ENCODE measurements at regions not wholly inside any gene's neighbourhood (a gene's known extent, or its start where the extent isn't known, plus 50 kb on each side); places are given as distances from the start of the nearest gene placed in this dataset.

DNA sequence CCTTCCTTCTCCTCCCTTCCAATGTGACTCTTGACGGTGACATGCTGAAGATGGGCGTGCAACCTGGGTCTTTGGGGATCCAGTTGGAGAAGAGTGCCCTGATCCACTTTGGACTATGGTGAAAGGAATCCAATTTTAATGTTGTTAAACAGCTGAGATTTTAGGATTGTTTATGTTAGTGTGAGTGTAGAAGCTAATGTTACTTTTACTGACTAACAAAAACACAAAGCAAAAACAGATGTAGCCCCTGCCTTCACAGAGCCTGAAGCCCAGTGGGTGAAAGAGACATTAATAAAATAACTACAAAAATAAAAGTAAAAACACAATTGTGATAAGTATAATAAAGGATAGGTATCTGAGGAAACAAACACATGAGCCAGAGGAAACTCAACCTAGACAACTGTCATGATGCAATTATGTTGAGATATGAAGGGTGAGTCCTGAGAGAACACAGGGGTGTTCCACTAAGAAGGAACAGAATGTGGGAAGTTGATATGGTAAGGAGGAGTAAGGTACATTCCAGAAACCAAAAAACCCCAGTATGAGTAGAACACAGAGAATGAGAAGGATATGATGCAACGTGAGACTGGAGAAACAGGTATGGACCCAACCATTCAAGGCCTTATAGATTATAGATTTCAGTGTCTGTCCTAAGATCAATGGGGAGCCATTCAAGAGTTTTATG lies 115.1 kb upstream of the PMFBP1 start:
- H3K9me3 ChIP-seq, result no peaks in the 10 kb centered on the region
- no peak overlapping the region for H3K27ac ChIP-seq
- no peaks in the 10 kb centered on the region for H3K4me1 ChIP-seq
- intact Hi-C loops (cut with DNase I), result no loop called here
- ATAC-seq (no peak), DNase-seq (no peak)
- H3K27me3 ChIP-seq, result no peaks in the 10 kb centered on the region
- no peak overlapping the region for H3K4me3 ChIP-seq
- TF ChIP-seq, protein P1, sequence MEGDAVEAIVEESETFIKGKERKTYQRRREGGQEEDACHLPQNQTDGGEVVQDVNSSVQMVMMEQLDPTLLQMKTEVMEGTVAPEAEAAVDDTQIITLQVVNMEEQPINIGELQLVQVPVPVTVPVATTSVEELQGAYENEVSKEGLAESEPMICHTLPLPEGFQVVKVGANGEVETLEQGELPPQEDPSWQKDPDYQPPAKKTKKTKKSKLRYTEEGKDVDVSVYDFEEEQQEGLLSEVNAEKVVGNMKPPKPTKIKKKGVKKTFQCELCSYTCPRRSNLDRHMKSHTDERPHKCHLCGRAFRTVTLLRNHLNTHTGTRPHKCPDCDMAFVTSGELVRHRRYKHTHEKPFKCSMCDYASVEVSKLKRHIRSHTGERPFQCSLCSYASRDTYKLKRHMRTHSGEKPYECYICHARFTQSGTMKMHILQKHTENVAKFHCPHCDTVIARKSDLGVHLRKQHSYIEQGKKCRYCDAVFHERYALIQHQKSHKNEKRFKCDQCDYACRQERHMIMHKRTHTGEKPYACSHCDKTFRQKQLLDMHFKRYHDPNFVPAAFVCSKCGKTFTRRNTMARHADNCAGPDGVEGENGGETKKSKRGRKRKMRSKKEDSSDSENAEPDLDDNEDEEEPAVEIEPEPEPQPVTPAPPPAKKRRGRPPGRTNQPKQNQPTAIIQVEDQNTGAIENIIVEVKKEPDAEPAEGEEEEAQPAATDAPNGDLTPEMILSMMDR (IDR thresholded peaks at IDR 0.05), result no peak
- no peaks in the 10 kb centered on the region for H3K36me3 ChIP-seq

DNA sequence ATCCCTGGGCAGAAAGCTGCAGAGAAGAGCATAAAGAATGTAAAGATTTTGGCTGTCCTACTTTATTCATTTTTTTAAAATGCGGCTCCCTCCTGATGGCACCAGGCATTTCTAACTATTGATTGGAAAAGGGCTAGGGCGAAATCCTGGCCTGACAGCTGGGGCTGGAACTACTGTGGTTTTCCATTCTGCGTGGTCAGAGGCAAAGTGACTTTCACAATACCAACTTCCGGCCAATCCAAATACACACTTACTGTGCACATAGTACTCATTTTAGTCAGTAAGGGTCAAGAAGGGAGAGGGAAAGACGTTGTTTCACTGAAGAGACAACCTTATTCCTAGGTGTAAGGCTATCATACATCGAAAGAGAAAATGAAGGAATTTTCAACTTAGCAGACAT lies 113.8 kb upstream of the PMFBP1 start:
- no peak for DNase-seq
- ATAC-seq, result peak; percentile 23
- intact Hi-C loops (cut with DNase I), result no loop called here
- TF ChIP-seq, protein P1 (IDR thresholded peaks at IDR 0.05), result no peak
- no peak overlapping the region for H3K4me3 ChIP-seq
- no peaks in the 10 kb centered on the region for H3K4me1 ChIP-seq
- no peak overlapping the region for H3K27ac ChIP-seq
- H3K27me3 ChIP-seq, result no peaks in the 10 kb centered on the region
- H3K9me3 ChIP-seq, result no peaks in the 10 kb centered on the region
- H3K36me3 ChIP-seq, result no peaks in the 10 kb centered on the region

DNA sequence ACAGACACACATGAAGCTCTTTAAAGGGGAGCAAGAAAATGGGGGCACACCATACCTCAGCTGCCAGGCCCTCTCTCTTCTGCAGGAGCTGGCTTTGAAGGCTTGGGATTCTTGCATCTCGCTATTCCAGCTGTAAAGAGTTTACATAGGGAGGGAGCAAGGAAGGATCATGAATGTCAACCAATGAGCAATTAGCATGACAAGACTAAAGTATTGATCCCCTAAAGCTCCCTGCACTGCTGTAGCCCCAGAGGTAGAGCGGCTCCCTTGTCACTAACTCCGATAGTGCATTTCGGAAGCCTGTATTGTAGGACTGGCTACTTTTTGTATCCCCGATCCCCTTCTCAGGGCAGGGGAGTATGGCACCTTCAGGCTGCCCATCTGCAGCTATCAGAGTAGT lies 113.4 kb upstream of the PMFBP1 start:
- H3K27me3 ChIP-seq, result no peaks in the 10 kb centered on the region
- no peak overlapping the region for H3K27ac ChIP-seq
- H3K4me1 ChIP-seq, result no peaks in the 10 kb centered on the region
- TF ChIP-seq, protein P1 (IDR thresholded peaks at IDR 0.05), result no peak
- no peaks in the 10 kb centered on the region for H3K9me3 ChIP-seq
- intact Hi-C loops (cut with DNase I), result no loop called here
- peak; percentile 11 for ATAC-seq
- no peak overlapping the region for H3K4me3 ChIP-seq
- H3K36me3 ChIP-seq, result no peaks in the 10 kb centered on the region
- no peak for DNase-seq

DNA sequence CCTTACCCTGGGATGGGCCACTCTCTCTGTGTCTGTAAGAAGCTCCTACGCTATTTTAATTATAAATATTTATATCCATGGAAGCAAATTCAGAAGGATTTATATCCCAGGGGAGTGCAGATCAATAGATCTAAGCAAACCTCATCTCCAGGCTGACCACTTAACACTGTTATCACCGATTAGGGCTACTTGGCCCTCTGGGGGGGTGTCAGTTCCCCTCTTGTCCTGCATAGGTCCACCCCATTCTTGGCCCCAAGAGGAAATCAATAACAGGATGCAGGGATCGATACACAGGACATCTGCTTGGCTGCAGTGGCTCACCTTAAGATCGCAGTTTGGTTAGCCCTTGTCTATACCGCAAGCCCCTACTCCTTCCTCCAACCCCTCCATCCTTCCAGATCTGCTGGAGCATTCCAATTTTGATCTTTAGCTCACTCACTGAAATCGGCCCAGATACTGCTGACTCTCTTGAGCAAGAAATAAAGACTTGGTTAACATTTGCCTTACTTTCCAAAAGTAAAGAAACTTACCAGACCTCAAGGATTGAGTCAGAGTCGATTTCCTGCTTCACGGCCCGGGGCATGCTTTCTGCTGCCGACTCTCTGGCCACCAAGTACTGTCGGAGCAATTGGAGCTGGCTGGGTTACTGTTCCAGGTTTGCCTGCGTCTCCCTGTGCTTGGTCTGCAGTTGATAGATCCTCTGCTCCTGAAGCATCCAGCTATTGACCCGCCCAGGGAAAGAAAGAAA lies 112.3 kb upstream of the PMFBP1 start:
- DNase-seq, result no peak
- Histone ChIP-seq H3K27me3 (no peaks in the 10 kb centered on the region), H3K4me1 (no peaks in the 10 kb centered on the region), H3K36me3 (no peaks in the 10 kb centered on the region), H3K27ac (no peak overlapping the region), H3K9me3 (no peaks in the 10 kb centered on the region), H3K4me3 (no peak overlapping the region)
- TF ChIP-seq, protein P1 (IDR thresholded peaks at IDR 0.05), result no peak
- ATAC-seq, result peak; percentile 55
- intact Hi-C loops (cut with DNase I), result no loop called here

DNA sequence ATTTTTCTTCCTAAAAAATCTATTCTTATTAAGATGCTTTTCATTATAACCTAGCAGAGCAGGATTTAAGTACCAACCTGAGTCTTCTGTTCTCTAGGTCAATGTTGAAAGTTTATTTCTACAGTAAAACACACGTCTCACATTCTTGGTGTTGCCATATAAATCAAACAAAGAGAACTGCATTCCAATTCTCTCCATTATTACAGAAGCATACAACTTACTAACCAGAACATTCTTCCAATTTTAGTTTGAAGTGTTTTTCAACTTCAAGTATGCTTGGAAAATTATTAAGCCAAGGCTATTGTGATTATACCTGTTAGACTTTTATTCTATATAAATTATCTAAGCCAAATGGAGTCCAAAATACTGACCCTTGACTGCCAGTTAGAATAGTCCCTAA lies 110.4 kb upstream of the PMFBP1 start:
- H3K27ac ChIP-seq, result no peak overlapping the region
- ATAC-seq (peak; percentile 55), DNase-seq (no peak)
- TF ChIP-seq, protein P1 (IDR thresholded peaks at IDR 0.05), result no peak
- no peaks in the 10 kb centered on the region for H3K4me1 ChIP-seq
- no peaks in the 10 kb centered on the region for H3K27me3 ChIP-seq
- H3K36me3 ChIP-seq, result no peaks in the 10 kb centered on the region
- H3K9me3 ChIP-seq, result no peaks in the 10 kb centered on the region
- intact Hi-C loops (cut with DNase I), result no loop called here
- no peak overlapping the region for H3K4me3 ChIP-seq
